LNCaP clone FGC (cell line): ENCODE measurements at regions not wholly inside any gene's neighbourhood (a gene's known extent, or its start where the extent isn't known, plus 50 kb on each side); places are given as distances from the start of the nearest gene placed in this dataset.
"Not testable (repeated sequence)": the region's sequence is repeated elsewhere in the genome, so short reads cannot be mapped to it uniquely, and the experiment has no call there.

ENCODE experiments used
- DNase-seq: peaks from one replicate; pipeline ENCODE4 v3.0.0-alpha.2; 2011; ENCODE audit warnings: low read depth
- H3K4me3 ChIP-seq: 2 replicates; pipeline ENCODE4 v1.5.1; 2011; ENCODE audit warnings: mild to moderate bottlenecking, low read depth, low read length, control low read depth
- CTCF ChIP-seq: IDR thresholded peaks from 2 replicates; pipeline ENCODE4 v1.5.1; 2012; ENCODE audit warnings: mild to moderate bottlenecking; ENCODE audit not compliant: control insufficient read depth, insufficient read depth; ENCODE audit errors: extremely low read depth

DNA sequence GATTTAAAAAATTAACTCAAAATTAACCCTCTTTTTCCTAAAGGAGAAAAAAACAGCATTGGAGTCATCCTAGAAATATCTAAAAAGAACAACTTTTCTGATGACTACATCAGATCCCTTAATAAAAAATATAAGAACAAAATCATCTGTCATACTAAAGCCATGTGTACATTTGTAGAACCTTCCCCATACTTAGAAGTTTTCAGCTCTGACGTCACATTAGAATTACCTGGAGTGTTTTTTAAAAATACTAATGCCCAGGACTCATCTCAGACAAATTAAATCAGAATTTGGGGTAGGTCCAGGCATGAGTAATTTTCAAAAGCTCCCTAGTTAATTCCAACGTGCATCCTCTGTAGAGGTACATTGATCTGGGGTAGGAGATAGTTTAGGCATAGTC lies 598.0 kb downstream of the DSC3 start:
- no peak overlapping the region for H3K4me3 ChIP-seq
- DNase-seq = no peak
- TF ChIP-seq CTCF = no peak

DNA sequence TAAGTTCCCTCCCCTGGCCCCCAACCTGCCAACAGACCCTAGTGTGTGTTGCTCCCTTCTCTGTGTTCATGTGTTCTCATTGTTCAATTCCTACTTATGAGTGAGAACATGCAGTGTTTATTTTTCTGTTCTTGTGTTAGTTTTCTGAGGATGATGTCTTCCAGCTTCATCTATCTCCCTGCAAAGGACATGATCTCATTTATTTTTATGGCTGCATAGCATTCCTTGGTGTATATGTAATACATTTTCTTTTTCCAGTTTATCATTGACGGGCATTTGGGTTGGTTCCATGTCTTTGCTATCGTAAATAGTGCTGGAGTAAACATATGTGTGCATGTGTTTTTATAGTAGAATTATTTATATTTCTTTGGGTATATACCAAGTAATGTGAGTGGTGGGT lies 602.2 kb downstream of the DSC3 start:
- H3K4me3 ChIP-seq = no peak overlapping the region
- no peak for DNase-seq
- no peak for TF ChIP-seq CTCF

- TF ChIP-seq CTCF = no peak
- no peak for DNase-seq
Measured at GRCh38 chr18:30439174-30439573, 603.4 kb downstream of the DSC3 start.

DNA sequence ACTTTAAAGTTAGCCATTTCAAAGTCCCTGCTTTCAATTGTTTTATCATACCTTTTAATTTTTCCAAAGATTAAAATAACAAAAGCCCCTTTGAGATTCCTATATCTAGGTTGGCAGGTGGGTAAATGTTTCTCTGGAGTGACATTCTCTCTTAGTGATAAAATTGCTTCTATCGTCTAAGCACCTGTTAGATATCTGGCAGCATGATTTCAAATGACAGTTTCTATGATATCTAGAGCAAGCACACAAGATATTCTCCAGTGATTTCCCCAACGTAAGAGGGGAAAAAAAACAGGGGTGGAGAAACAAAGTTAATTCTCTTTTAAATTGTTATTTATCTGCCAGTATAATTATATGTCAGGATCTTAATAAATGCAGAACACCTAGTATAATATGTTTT lies 610.2 kb downstream of the DSC3 start:
- no peak overlapping the region for H3K4me3 ChIP-seq
- DNase-seq = no peak
- TF ChIP-seq CTCF = no peak

More at GRCh38 chr18:30439174-30439573, 603.4 kb downstream of the DSC3 start:
- no peak overlapping the region for H3K4me3 ChIP-seq

DNA sequence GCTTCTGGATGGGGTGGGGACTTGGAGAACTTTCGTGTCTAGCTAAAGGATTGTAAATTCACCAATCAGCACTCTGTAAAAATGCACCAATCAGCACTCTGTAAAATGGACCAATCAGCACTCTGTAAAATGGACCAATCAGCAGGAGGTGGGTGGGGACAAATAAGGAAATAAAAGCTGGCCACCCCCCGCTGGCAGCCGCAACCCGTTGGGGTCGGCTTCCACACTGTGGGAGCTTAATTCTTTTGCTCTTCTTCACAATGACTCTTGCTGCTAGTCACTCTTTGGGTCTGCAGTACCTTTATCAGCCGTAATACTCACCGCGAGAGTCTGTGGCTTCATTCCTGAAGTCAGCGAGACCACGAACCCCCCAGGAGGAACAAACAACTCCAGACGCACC lies 623.1 kb downstream of the DSC3 start:
- H3K4me3 ChIP-seq, DNase-seq: not testable (repeated sequence)

DNA sequence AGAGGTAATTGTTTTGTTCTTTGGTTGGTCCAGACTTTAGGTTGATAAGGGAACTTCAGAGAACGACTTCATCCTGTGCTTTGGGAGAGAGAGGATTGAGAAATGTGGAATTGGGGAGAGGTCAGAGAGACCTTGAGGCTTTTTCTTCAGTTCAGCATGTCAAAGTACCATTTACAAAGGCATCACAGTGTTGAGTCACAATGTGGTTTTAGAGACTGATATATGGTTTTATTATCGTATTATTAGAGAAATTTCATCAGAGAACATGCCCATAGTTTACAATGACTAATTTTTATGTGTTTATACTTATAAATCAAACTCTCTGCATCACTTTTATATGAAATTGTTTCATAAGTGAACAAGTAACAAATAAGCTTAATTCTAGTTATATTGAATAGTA lies 626.6 kb downstream of the DSC3 start:
- DNase-seq = no peak
- H3K4me3 ChIP-seq = no peak overlapping the region
- TF ChIP-seq CTCF = no peak

DNA sequence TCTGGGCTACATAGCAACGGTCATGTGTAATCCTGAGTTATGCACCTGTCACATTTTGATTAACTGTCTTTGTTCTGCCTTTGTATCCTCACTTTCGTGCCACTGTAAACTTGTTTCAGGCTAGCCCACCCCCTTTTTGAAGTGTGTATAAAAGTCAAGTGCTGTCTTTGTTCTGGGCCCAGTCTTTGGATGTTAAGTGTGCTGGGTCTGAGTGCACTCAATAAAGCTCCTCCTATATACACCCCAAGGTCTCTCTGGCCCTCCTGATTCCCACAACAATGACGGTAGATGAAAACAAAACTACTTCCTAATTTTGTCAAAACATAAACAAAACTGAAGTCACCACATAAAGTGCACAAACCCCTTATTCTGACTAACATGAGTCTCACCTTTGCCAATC lies 633.4 kb downstream of the DSC3 start:
- no peak for TF ChIP-seq CTCF
- no peak overlapping the region for H3K4me3 ChIP-seq
- no peak for DNase-seq

DNA sequence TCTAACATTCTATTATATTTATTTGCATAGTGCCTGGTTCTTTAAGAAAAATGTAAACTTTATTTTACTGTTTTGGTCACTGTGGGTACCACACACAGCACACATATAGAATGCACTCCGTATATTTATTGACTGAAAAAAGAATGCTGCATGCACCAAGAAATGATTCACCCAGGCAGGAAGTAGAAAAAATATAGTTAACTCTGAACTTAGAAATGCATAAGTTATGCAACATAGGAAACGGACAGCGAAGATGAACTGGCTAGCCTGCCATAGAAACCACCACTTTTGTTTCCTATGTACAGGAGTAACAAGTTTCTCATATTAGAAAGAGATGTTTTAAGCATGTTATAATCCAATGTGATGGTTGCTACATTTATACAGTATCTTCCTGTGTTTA lies 635.8 kb downstream of the DSC3 start:
- H3K4me3 ChIP-seq = no peak overlapping the region
- no peak for DNase-seq
- TF ChIP-seq CTCF = no peak
